GM12878 (cell line): ENCODE measurements at regions not wholly inside any gene's neighbourhood (a gene's known extent, or its start where the extent isn't known, plus 50 kb on each side); places are given as distances from the start of the nearest gene placed in this dataset.

Experiments used
- EP300 ChIP-seq, 2 experiments: fragments of 150-350 bp in 1 of 2; IDR thresholded peaks; 2 replicates each; pipeline ENCODE4 v1.6.1; 2011 to 2012; ENCODE audit warnings: low read depth in 2 of 2, low read length in 2 of 2, borderline replicate concordance in 1 of 2, improper control_type of control experiment in 1 of 2, inconsistent platforms in 1 of 2; ENCODE audit not compliant: control insufficient read depth in 1 of 2
- ETV6 ChIP-seq, 2 experiments: fragments of 450-650 bp in 1 of 2; IDR thresholded peaks in 1 of 2; conservative IDR thresholded peaks in 1 of 2; 2 replicates each; pipeline ENCODE4 v1.6.1; 2014; ENCODE audit warnings: antibody characterized with exemption in 1 of 2, borderline replicate concordance in 1 of 2, low read depth in 1 of 2, mild to moderate bottlenecking in 1 of 2, moderate library complexity in 1 of 2
- NKRF ChIP-seq: fragments of 450-650 bp; conservative IDR thresholded peaks from 2 replicates; pipeline ENCODE4 v1.6.1; 2017; ENCODE audit warnings: mild to moderate bottlenecking, moderate library complexity
- RAD21 ChIP-seq: IDR thresholded peaks from 2 replicates; pipeline ENCODE4 v1.6.1; 2011; ENCODE audit warnings: mild to moderate bottlenecking, low read depth, low read length, moderate library complexity; ENCODE audit not compliant: insufficient read depth
- RCOR1 ChIP-seq: conservative IDR thresholded peaks from 2 replicates; pipeline ENCODE4 v1.6.1; 2012; ENCODE audit warnings: low read depth, low read length, improper control_type of control experiment
- TF ChIP-seq, protein P1 (sequence below), 3 experiments: IDR thresholded peaks in 2 of 3; conservative IDR thresholded peaks in 1 of 3; 2 replicates each; pipeline ENCODE4 v1.5.1; 2011; ENCODE audit warnings: low read depth in 3 of 3, low read length in 3 of 3, mild to moderate bottlenecking in 3 of 3, control low read depth in 2 of 3, moderate library complexity in 2 of 3, inconsistent platforms in 1 of 3, mixed read lengths in 1 of 3; ENCODE audit not compliant: control insufficient read depth in 2 of 3, insufficient read depth in 1 of 3; ENCODE audit errors: extremely low read depth in 1 of 3

DNA sequence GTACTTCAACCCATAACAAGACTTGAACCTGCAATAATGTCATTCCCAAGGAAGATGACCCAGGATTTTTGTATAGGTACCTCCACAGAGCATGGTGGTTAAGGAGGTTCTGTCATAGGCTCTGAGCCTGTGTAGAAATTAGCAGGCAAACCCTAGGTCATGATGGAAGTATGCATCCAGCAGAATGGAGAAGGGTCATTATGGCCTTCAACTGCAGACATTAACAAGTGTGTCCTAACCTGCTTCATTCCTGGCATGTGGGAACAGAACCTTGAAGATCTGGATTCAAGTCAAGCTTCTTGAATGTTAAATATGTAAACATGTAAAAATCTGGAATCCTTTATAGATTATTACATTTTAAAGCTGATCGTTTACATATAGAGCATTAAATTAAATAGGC is 116.2 kb upstream of the SLC38A4 start:
- no peak for TF ChIP-seq RCOR1
- no peak for TF ChIP-seq ETV6 (conservative IDR thresholded peaks at IDR 0.05 in 1 of 2, IDR thresholded peaks at IDR 0.05 in 1 of 2; ENCODE audit: borderline replicate concordance in 1 of 2, low read depth in 1 of 2)
- no peak for TF ChIP-seq RAD21
- TF ChIP-seq EP300 (IDR thresholded peaks at IDR 0.05; ENCODE audit: borderline replicate concordance in 1 of 2, control insufficient read depth in 1 of 2, low read depth in 2 of 2, low read length in 2 of 2): no peak
- TF ChIP-seq, protein P1, sequence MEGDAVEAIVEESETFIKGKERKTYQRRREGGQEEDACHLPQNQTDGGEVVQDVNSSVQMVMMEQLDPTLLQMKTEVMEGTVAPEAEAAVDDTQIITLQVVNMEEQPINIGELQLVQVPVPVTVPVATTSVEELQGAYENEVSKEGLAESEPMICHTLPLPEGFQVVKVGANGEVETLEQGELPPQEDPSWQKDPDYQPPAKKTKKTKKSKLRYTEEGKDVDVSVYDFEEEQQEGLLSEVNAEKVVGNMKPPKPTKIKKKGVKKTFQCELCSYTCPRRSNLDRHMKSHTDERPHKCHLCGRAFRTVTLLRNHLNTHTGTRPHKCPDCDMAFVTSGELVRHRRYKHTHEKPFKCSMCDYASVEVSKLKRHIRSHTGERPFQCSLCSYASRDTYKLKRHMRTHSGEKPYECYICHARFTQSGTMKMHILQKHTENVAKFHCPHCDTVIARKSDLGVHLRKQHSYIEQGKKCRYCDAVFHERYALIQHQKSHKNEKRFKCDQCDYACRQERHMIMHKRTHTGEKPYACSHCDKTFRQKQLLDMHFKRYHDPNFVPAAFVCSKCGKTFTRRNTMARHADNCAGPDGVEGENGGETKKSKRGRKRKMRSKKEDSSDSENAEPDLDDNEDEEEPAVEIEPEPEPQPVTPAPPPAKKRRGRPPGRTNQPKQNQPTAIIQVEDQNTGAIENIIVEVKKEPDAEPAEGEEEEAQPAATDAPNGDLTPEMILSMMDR (IDR thresholded peaks at IDR 0.05 in 2 of 3, conservative IDR thresholded peaks at IDR 0.05 in 1 of 3; ENCODE audit: control insufficient read depth in 2 of 3, extremely low read depth in 1 of 3, insufficient read depth in 1 of 3, low read depth in 3 of 3, low read length in 3 of 3): no peak
- TF ChIP-seq NKRF: no peak
